HG03175 (cell line): ENCODE measurements at regions not wholly inside any gene's neighbourhood (a gene's known extent, or its start where the extent isn't known, plus 50 kb on each side); places are given as distances from the start of the nearest gene placed in this dataset.

Experiments used
- ATAC-seq: cut with Tn5 transposase; IDR thresholded peaks from one replicate; pipeline ENCODE4 v1.9.1; 2021; ENCODE audit warnings: mild to moderate bottlenecking, moderate library complexity; ENCODE audit not compliant: unreplicated experiment

DNA sequence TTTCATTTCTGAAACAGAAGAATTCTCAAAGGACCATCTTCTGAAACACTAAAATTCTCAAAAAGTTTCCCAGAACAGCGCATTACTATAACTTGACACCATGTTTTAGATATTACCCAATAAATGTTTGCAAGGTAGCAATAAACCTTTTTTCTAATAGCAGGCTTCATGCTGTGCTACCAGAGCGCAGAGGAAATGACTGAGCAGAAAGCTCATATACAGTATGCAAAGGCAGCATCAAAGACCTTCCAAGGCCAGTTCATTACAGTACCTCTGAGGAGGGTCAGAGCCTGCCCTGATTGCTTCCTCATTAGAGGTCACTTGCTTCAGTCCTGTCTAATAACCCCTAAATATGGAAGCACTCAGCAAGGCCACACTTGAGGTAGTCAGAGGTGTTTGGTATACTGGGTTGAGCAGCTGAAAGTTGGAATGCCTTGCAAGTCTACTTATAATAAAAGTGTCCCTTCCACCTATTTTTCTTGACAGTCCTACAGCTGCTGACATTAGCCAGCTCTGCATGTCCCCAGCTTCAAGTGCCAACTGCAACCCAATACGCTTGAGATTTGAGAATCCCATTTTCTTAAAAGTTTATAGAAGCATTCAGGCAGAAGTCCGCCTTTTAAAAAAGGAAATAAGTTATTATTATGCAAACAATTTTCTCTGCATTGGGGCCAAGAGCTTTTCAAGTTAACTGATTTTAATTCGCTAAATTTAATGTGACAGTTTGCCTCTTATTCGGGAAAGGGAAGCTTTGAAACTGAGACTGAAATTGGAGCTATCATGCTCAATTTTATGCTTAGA, 207.2 kb downstream of the ZC3H11B start:
- ATAC-seq = no peak

DNA sequence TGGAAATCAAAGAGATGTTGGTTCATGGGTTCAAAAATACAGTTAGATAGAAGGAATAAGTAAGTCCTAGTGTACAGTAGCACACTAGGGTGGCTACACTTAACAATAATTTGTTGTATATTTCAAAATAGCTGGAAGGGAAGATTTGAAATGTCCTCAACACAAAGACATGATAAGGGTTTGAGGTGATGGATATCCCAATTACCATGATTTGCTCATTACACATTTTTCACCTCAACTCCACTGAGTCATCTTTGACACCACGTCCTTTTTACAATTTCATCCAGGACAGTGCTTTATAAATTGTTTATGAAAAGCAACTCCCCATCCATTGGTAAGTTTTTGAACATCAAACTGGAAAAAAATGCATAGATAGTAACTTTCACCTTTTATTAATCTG, 208.3 kb downstream of the ZC3H11B start:
- ATAC-seq = no peak

DNA sequence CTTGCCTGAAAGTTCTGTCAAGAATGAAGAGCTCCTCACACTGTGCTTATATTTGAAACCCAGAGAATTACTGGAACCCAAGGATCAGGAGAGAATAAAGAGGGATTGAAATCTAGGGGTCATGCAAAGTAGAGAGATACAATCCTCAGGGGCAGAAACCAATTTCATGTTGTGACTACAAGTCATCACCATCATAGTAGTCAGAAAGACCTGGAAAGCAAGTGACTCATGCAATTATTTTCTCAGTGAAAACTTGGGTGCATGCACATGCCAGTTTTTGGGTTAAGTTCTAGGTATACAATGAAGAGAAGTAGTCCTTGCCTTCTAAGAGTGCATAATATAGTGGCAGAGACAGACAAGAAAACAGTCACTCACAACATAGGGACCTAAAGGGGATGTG, 210.0 kb downstream of the ZC3H11B start:
- ATAC-seq = no peak

DNA sequence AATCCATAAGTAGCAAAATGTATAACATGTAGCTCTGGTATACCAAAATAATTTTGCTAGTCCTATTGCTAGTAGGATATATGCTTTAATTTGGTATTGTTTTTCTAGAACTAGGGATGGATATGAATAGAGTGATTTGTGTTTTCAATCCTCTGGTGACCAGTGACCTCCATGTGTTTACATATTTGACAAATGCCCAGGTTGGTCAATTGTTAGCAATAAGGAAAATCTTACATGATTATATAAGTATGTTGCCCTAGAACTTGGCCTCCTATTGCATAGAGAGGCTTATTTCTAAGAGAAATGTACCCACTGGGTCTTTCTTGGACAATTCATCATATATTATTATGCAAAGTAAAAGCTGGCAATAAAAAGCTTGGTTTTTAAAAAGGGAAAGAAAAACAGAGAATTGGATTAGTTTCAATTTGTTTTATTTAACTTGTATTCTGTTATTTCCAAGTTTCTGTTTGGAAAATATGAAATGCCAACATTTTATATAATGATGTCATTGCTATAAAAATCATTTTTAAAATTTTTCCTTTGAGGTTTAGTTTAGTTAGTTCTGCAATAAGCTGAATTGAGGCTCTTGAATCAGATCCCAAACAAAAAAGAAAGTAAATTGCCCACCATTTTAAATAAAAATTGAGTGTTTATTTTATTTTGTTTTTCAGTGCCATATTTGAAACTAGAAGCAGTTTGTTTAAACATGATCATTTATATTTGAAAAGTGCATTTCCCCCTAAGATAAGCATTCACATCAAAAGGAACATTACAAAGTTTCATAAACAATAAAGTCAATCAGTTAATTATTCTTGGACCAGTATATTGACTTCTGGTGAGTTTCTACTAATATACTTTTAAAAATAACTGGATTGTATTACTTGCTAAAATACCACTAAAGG, 210.9 kb downstream of the ZC3H11B start:
- ATAC-seq = no peak

DNA sequence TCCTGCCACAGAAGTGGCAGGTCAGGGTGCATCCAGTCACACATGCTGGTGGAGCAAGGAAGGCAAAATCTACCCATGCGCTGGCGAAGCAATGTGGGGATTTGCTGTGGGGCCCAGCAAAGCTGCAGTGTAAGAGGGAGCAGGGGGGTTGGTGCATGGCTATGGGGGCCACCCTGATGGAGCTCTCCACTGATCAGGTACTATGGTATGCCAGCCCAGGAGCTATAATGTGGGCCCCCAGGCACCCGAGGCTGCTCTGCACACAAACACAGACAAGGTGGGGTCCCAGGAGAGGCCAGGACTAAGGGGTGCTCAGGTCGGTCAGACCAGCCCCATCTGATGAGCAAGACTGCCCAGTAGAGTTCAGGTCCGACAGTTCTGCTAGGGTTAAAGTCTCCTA, 213.5 kb downstream of the ZC3H11B start:
- no peak for ATAC-seq

DNA sequence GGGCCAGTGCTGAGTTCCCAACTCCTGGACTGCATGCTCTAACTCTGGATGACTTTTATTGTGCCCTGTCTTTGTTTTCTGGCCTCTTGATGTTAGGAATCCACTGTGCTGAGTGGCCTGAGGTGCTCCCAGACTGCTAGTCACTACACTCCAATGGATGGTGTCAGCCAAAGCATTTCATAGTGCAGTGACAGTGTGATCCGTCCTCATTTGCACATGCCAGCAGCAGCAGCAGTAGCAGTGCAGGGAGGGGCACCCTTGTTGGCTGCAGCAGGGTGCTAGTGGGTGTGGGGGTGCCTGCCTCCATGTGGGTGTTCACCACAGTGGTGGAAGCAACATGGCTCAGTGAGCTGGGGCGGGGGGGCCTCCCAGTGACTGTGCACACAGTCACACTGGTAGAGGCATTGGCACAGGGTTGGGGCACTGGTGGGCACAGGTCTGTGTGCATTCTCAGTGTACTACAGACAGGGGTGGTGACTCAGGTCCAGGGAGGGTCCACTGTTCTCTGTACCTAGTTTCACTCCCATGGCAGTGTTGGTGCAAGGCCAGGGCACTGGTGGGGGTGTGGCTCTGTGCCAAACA, 214.0 kb downstream of the ZC3H11B start:
- no peak for ATAC-seq

DNA sequence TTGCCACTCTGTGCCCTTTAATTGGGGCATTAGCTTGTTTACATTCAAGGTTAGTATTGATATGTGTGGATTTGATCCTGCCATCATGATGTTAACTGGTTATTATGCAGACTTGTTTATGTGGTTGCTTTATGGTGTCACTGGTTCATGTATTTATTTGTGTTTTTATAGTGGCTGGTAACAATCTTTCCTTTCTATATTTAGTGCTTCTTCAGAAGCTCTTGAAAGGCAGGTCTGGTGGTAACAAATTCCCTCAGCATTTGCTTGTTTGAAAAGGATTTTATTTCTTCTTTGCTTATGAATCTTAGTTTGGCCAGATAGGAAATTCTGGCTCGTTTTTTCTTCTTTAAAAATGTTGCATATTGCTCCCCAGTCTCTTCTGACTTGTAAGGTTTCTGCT, 215.4 kb downstream of the ZC3H11B start:
- ATAC-seq = no peak

DNA sequence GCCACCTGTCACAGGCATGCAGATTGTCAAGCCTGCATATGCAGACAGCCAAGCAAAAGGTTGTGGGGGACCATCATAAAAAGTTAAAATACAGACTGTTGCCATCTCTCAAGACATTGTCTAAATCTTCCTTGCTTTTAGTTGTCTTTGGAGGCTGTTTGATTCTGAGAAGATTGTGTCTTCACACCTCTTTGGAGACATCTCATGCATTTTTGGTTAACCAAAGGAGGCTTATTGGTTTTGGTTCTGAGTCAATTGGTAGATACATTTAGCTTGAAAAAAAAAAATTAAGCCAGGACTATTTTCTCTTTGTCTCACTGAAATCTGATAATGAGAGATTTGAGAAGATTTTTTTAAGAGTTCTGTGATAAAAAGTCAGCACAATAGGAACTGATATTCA, 217.6 kb downstream of the LYPLAL1 start:
- no peak for ATAC-seq

DNA sequence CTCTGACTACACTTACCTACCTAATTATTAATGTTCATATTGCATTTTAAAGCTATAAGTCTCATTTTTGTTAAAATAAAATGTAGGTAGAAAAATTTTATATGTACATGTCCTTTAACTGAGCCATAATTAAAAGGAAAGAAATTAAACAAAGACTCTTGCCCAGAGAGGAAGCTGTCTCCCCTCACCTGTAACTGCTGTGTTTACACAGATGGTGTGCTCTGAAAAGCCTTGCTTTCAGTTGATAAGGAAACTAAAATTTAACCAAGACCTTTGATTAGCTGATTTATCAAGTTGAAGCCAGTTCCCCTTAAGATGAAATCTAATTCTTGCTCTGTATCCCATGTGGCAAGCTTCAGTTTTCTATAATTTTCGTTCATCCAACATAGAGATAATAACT, 213.5 kb downstream of the LYPLAL1 start:
- ATAC-seq = no peak

DNA sequence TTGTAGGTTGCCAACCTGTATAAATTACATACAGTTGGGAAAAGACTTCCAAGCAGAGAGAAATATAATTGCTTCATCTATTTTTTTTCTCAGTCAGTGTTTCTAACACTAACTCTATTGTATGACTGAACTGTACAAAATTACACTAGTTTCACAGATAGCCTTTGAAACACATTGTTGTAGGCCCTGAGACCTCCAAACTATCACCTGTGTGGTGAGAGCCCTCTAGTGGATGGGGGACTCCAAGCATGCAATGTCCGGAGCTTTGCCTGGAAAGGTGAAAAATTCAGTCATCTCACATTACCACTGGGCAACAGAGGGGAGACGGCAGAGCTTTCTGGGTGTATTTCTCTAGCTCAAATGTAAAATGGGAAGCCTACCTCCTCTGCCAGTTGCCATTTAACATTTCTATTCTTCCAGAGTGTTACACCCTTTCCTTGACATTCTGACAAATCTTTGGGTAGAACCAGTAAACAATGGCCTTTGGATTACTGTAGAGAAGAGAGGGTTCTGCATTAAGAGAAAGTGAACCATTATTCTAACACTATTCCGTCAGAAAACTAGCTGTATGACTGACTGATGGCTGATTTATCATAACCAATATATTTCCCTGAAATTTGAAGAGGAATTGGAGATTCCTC, 212.2 kb downstream of the LYPLAL1 start:
- ATAC-seq = peak; percentile 95

DNA sequence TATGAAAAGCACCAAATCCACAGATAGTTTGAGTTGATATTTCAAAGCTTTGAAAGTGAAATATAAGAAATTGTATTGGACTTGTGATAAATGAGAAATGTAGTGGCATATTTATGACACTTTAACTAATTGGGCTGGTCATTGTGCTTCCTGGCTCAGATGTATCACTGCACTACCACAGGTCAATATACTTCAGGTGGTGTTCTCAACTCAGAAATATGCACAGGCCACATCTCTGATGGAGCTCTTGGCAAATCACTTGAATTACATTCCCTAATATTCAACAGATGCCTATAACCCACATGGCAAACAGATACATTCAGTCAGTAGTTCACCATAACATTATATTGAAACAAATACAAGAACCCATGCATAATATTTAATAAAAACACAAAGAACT, 209.6 kb downstream of the LYPLAL1 start:
- ATAC-seq = no peak

DNA sequence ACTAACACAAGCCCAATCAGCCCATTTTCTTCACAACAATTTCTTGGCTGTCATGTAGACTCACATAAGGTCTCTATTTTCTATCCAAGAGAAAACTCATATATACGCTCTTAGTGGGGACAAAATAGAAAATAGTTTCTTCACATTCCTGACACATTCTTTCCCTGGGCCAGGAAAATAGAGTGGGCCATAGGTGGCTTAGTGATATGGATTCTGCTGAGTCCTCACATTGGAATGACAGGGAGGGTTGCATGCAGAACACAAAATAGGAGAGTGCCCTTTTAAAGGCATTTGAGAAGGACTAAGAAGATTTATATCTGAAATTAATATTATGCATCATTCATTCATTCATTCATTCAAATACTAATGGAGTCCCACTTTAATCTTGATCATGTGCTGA, 207.7 kb downstream of the LYPLAL1 start:
- no peak for ATAC-seq

DNA sequence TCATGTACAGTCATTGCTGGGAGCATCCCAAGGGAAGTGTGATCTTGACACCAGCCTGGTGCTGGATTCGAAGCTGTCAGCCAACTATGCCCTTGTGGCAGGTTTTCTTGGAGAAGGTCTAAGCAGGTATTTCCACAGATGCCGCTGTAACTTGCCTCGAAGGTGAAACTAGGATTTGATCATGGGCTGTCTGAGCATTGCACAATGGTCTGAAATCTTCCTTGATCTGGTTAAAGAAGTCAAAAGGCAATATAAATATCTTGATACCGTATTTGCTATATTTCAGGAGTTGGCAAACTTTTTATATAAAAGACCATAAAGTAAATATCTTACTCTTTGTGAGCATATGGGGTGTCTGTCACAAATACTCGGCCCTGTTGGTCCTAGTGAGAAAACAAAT, 206.8 kb downstream of the LYPLAL1 start:
- ATAC-seq = no peak

DNA sequence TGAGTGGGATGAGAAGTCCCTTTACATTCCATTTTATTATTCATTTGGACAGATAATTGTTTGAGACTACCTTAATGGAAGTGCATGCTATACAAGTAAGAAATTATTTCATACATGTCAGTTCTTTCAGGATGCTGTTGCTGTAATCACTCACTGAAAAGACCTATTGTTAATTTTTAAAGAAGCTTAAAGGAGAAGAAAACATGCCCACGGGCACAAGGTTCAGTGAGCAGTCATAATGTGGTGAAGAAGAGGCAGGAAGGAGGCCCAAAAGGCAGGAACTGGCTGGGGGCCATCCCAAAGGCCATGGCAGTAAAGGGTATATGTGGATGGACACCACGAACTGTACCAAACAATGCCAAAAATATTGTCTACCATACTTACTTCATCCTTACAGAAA, 206.0 kb downstream of the LYPLAL1 start:
- ATAC-seq = no peak

DNA sequence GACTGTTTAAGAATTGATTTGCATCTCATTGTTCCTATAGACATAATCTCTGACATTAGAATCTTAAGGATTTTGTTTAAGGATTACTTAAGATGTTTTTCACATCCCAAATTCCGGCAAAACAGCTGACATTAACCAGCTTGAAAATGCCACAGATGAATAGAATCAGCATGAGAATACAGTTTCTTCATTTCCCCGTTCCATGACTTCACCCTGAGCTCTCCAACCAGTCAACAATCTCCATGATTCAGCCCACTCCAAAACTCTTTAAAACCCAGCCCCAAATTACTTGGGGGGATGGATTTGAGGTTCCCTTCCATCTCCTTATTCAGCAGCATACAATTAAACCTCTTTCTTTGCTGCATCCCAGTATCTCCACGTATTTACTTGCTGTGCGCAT, 201.0 kb downstream of the LYPLAL1 start:
- ATAC-seq = no peak

DNA sequence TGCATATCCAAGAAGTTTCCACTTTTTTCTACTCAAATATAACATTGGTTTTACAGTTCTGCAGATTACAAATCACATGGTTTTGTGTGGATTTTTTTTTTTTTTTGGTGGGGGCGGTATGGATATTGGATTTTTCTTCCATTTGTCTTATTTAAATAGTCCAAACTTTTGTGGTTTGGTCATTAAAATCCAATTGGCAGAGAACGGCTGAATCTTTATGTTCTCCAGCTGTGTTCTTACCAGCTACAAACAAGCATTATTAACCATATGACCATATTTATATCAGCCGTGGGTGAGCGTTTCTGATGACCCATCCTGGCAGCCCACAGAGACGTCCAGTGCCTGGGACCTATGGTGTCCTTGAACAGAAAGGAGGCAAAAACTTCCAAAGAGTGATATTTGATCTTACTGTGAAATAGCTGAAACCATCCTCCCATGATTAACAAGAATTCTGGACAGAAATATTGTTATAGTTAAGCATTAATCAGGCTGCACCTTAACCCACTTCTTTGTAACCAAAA, 200.4 kb downstream of the LYPLAL1 start:
- ATAC-seq = no peak

DNA sequence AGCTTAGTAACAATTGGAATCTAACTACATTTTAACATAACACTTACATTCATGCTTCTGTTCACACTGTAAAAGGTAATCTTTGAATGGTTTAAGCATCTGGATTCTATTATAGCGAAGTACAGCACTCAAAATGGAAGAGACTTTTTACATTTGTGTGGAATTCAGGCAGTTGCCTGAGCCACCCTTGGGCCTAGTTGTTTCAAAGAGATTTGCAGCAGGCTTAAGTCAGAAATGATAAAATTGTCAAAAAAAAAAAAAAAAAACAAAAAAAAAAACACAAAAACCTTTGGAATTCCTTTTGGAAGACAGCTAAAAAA, 199.9 kb downstream of the LYPLAL1 start:
- no peak for ATAC-seq

DNA sequence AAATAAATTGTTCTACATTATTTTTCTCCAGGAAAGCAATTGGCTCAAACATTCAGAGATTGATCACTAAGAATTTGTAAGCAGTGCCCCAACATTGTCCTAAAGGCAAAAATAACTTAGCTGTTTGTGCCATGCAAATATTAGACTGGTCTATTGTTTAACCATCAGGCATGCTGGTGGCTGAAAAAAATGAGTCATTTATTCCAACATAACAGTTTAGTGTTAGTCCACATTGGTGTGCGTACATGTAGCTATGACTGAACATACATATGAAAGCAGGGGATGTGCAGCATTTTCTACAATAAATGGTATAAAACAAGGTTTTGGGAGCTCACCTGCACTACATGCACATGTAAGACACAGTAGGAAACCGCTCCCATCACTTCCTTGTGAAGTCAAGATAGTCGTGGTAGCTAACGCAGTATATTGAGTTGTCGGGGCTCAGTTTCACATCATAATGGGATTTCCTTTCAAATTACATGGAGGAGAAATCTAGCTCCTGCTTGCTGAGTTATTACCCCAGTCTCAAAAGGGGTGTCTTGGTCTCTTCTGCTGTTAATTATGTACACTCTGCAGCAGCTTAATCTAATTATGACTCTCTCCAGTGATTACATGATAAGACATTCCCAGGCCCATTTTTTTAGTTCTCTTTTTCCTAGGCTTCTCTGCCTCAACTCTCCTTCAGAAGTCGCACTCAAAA, 199.4 kb downstream of the LYPLAL1 start:
- no peak for ATAC-seq

DNA sequence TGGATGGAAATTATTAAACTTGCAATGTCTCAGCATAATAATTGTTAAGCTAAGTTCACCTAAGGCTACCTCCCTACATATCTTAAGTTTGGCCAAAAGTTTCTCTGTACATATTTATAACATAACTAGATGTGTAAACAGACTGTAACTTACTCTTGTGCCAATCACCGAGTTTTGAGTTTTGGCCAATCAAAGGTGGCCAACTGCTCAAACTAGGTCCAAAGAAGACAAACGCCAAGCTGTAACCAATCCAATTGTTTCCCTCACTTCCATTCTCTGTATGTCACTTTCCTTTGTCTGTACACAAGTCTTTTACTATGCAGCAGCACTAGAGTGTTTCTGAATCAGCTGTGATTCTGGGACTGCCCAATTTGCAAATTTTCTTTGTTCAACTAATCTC, 197.8 kb downstream of the LYPLAL1 start:
- ATAC-seq = no peak

DNA sequence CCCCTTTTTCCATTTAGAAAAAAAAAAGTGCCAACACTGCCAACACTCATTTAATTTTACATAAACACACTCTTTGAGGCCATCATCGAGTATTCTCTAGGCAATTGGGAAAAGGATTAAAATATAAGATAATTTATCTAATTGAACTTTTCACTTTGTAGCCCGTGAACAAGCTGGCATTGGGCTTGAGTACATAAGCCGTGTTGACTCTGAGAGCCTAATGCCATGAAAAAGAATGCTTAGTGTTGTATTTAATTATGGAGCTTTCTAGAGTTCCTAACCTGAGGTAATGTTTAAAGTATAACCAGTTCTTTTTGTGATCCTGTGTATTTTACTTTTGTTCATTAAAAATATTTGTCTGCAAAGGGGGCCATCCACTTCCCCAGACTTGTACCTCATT, 193.8 kb downstream of the LYPLAL1 start:
- no peak for ATAC-seq

DNA sequence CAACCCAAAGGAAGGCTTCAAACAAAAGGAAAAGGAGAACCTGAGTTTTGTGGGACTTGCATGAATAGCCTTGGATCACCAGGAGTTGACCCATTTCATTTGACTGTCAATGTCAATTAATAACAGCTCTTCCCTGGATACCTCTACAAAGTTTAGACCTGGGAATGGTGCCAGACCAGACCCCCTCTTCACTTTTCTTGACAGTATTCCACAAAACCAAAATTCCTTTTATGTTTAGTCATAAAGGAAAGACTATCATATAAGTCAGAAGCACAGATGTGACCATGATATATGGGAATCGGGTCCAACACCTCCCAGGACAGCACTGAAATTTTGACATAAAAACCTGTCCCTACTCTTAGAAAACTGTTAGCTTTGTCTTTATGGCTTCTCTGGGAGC, 191.8 kb downstream of the LYPLAL1 start:
- no peak for ATAC-seq
